GM12878 (cell line): ENCODE measurements at regions not wholly inside any gene's neighbourhood (a gene's known extent, or its start where the extent isn't known, plus 50 kb on each side); places are given as distances from the start of the nearest gene placed in this dataset.

ENCODE experiments used
- ATF2 ChIP-seq: IDR thresholded peaks from 2 replicates; pipeline ENCODE4 v1.6.1; 2012; ENCODE audit warnings: low read length, inconsistent platforms
- CEBPB ChIP-seq, 2 experiments: fragments of 150-350 bp in 1 of 2; IDR thresholded peaks; 2 replicates each; pipeline ENCODE4 v1.6.1; 2012 to 2014; ENCODE audit warnings: low read depth in 2 of 2, low read length in 2 of 2, borderline replicate concordance in 1 of 2, inconsistent platforms in 1 of 2
- CREM ChIP-seq: IDR thresholded peaks from 2 replicates; pipeline ENCODE4 v1.6.1; 2014; ENCODE audit warnings: antibody characterized with exemption, low read depth
- ESRRA ChIP-seq: IDR thresholded peaks from 2 replicates; pipeline ENCODE4 v1.6.1; 2012; ENCODE audit warnings: mild to moderate bottlenecking, low read length, improper control_type of control experiment
- FOXK2 ChIP-seq: fragments of 450-650 bp; IDR thresholded peaks from 2 replicates; pipeline ENCODE4 v1.6.1; 2017; ENCODE audit warnings: mild to moderate bottlenecking, moderate library complexity
- GABPA ChIP-seq: IDR thresholded peaks from 2 replicates; pipeline ENCODE4 v1.6.1; 2014; ENCODE audit warnings: antibody characterized with exemption, low read depth, mild to moderate bottlenecking, inconsistent platforms
- IRF3 ChIP-seq: fragments of 450-650 bp; IDR thresholded peaks from 2 replicates; pipeline ENCODE4 v1.6.1; 2014; ENCODE audit warnings: mild to moderate bottlenecking
- IRF4 ChIP-seq: IDR thresholded peaks from 2 replicates; pipeline ENCODE4 v1.6.1; 2011; ENCODE audit warnings: low read depth, low read length
- JUNB ChIP-seq: IDR thresholded peaks from 2 replicates; pipeline ENCODE4 v1.6.1; 2016; ENCODE audit warnings: antibody characterized with exemption, mild to moderate bottlenecking
- JUND ChIP-seq: IDR thresholded peaks from 2 replicates; pipeline ENCODE4 v1.6.1; 2012; ENCODE audit warnings: low read depth, mild to moderate bottlenecking, low read length, improper control_type of control experiment, moderate library complexity
- MEF2A ChIP-seq: IDR thresholded peaks from 2 replicates; pipeline ENCODE4 v1.6.1; 2011; ENCODE audit warnings: low read depth, mild to moderate bottlenecking, low read length, moderate library complexity; ENCODE audit not compliant: insufficient read depth
- NFYB ChIP-seq: IDR thresholded peaks from 2 replicates; pipeline ENCODE4 v1.6.1; 2011; ENCODE audit warnings: low read depth, mild to moderate bottlenecking, low read length, improper control_type of control experiment, moderate library complexity; ENCODE audit not compliant: insufficient read depth
- SIN3A ChIP-seq: IDR thresholded peaks from 2 replicates; pipeline ENCODE4 v1.6.1; 2012; ENCODE audit warnings: low read depth, low read length, improper control_type of control experiment
- SP1 ChIP-seq: IDR thresholded peaks from one replicate; pipeline ENCODE4 v1.6.1; 2011; ENCODE audit warnings: low read depth, low read length
- WRNIP1 ChIP-seq: IDR thresholded peaks from 2 replicates; pipeline ENCODE4 v1.6.1; 2011; ENCODE audit warnings: low read depth, low read length, improper control_type of control experiment, borderline replicate concordance
- YY1 ChIP-seq: IDR thresholded peaks from 2 replicates; pipeline ENCODE4 v1.6.1; 2011; ENCODE audit warnings: low read depth, mild to moderate bottlenecking, low read length
- ZNF384 ChIP-seq: IDR thresholded peaks from 2 replicates; pipeline ENCODE4 v1.6.1; 2012; ENCODE audit warnings: low read depth, mild to moderate bottlenecking, low read length, improper control_type of control experiment, borderline replicate concordance
- ZZZ3 ChIP-seq: IDR thresholded peaks from 2 replicates; pipeline ENCODE4 v1.6.1; 2011; ENCODE audit warnings: low read depth; ENCODE audit not compliant: control insufficient read depth, insufficient read length
- TF ChIP-seq, protein P1 (sequence below): fragments of 450-650 bp; IDR thresholded peaks from 2 replicates; pipeline ENCODE4 v1.6.1; 2017; ENCODE audit warnings: antibody characterized with exemption, mild to moderate bottlenecking, moderate library complexity
- TF ChIP-seq, protein P2 (sequence below): IDR thresholded peaks from 2 replicates; pipeline ENCODE4 v1.6.1; 2012; ENCODE audit warnings: mild to moderate bottlenecking, low read depth, low read length
- TF ChIP-seq, protein P3 (sequence below): fragments of 450-650 bp; IDR thresholded peaks from 2 replicates; pipeline ENCODE4 v1.6.1; 2018; ENCODE audit warnings: borderline replicate concordance, mild to moderate bottlenecking; ENCODE audit not compliant: partially characterized antibody

DNA sequence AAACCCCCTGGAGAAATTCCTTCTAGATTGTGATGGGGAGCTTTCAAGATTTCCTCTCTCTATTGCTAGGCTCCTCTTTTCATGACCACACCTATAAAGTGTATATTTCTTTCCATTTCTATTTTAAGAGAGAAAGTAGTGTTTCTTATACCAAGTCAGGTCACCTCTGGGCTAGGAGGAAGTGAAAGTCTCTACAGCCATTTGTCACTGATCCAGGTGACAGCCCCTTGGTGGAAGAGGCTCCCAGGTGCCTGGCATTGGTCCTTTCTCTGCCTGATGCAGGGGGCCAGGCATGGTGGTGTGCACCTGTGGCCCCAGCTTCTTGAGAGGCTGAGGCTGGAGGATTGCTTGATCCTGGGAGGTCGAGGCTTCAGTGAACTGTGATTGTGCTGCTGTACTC is 64.7 kb downstream of the DHCR7 start (continued):
- TF ChIP-seq JUND (no peak), CREM (no peak), IRF3 (no peak), FOXK2 (no peak), NFYB (0 out of 2 replicates have a peak, but pooled peaks have one; percentile 38), WRNIP1 (no peak), GABPA (no peak), ZZZ3 (no peak), MEF2A (peak; percentile 78; the same call in 1 of the 2 replicates), ATF2 (no peak), SIN3A (no peak), ESRRA (no peak), JUNB (no peak), CEBPB (IDR thresholded peaks at IDR 0.05; ENCODE audit: borderline replicate concordance in 1 of 2, low read depth in 2 of 2, low read length in 2 of 2) (no peak), SP1 (no peak), IRF4 (peak; percentile 81), ZNF384 (no peak), YY1 (no peak)
- TF ChIP-seq, protein P1, sequence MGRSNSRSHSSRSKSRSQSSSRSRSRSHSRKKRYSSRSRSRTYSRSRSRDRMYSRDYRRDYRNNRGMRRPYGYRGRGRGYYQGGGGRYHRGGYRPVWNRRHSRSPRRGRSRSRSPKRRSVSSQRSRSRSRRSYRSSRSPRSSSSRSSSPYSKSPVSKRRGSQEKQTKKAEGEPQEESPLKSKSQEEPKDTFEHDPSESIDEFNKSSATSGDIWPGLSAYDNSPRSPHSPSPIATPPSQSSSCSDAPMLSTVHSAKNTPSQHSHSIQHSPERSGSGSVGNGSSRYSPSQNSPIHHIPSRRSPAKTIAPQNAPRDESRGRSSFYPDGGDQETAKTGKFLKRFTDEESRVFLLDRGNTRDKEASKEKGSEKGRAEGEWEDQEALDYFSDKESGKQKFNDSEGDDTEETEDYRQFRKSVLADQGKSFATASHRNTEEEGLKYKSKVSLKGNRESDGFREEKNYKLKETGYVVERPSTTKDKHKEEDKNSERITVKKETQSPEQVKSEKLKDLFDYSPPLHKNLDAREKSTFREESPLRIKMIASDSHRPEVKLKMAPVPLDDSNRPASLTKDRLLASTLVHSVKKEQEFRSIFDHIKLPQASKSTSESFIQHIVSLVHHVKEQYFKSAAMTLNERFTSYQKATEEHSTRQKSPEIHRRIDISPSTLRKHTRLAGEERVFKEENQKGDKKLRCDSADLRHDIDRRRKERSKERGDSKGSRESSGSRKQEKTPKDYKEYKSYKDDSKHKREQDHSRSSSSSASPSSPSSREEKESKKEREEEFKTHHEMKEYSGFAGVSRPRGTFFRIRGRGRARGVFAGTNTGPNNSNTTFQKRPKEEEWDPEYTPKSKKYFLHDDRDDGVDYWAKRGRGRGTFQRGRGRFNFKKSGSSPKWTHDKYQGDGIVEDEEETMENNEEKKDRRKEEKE: no peak
- TF ChIP-seq, protein P2, sequence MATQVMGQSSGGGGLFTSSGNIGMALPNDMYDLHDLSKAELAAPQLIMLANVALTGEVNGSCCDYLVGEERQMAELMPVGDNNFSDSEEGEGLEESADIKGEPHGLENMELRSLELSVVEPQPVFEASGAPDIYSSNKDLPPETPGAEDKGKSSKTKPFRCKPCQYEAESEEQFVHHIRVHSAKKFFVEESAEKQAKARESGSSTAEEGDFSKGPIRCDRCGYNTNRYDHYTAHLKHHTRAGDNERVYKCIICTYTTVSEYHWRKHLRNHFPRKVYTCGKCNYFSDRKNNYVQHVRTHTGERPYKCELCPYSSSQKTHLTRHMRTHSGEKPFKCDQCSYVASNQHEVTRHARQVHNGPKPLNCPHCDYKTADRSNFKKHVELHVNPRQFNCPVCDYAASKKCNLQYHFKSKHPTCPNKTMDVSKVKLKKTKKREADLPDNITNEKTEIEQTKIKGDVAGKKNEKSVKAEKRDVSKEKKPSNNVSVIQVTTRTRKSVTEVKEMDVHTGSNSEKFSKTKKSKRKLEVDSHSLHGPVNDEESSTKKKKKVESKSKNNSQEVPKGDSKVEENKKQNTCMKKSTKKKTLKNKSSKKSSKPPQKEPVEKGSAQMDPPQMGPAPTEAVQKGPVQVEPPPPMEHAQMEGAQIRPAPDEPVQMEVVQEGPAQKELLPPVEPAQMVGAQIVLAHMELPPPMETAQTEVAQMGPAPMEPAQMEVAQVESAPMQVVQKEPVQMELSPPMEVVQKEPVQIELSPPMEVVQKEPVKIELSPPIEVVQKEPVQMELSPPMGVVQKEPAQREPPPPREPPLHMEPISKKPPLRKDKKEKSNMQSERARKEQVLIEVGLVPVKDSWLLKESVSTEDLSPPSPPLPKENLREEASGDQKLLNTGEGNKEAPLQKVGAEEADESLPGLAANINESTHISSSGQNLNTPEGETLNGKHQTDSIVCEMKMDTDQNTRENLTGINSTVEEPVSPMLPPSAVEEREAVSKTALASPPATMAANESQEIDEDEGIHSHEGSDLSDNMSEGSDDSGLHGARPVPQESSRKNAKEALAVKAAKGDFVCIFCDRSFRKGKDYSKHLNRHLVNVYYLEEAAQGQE: no peak
- TF ChIP-seq, protein P3, sequence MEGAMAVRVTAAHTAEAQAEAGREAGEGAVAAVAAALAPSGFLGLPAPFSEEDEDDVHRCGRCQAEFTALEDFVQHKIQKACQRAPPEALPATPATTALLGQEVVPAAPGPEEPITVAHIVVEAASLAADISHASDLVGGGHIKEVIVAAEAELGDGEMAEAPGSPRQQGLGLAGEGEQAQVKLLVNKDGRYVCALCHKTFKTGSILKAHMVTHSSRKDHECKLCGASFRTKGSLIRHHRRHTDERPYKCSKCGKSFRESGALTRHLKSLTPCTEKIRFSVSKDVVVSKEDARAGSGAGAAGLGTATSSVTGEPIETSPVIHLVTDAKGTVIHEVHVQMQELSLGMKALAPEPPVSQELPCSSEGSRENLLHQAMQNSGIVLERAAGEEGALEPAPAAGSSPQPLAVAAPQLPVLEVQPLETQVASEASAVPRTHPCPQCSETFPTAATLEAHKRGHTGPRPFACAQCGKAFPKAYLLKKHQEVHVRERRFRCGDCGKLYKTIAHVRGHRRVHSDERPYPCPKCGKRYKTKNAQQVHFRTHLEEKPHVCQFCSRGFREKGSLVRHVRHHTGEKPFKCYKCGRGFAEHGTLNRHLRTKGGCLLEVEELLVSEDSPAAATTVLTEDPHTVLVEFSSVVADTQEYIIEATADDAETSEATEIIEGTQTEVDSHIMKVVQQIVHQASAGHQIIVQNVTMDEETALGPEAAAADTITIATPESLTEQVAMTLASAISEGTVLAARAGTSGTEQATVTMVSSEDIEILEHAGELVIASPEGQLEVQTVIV: no peak
